Spleen (tissue), 11 donors: ENCODE measurements at regions not wholly inside any gene's neighbourhood (a gene's known extent, or its start where the extent isn't known, plus 50 kb on each side); places are given as distances from the start of the nearest gene placed in this dataset.

ENCODE experiments used
- DNase-seq: peaks from one replicate; pipeline ENCODE4 v3.0.0-alpha.2; 2020
- H3K27ac ChIP-seq, 8 donors: fragments of 200-600 bp; sonication (generic) in 7 of 8; 1 replicate in 4 of 8; 2 replicates in 4 of 8; pipeline versions ENCODE4 v1.5.0 to v1.8.0; 2016 to 2021; ENCODE audit warnings: inconsistent platforms in 4 of 8, mild to moderate bottlenecking in 4 of 8, moderate library complexity in 1 of 8
- H3K27me3 ChIP-seq, 7 donors: fragments of 200-600 bp; sonication (generic) in 6 of 7; replicated peaks in 1 of 7; 1 replicate in 4 of 7; 2 replicates in 3 of 7; pipeline versions ENCODE4 v1.5.0 to v1.8.0; 2016 to 2021; ENCODE audit warnings: inconsistent platforms in 3 of 7, mild to moderate bottlenecking in 1 of 7
- H3K36me3 ChIP-seq, 6 donors: fragments of 200-600 bp; sonication (generic) in 5 of 6; 1 replicate in 4 of 6; 2 replicates in 2 of 6; pipeline versions ENCODE4 v1.5.0 to v1.8.0; 2016 to 2021; ENCODE audit warnings: inconsistent platforms in 2 of 6
- H3K4me1 ChIP-seq, 6 donors: fragments of 200-600 bp; sonication (generic) in 5 of 6; 1 replicate in 3 of 6; 2 replicates in 3 of 6; pipeline versions ENCODE4 v1.5.0 to v1.8.0; 2016 to 2021; ENCODE audit warnings: inconsistent platforms in 3 of 6
- H3K4me3 ChIP-seq, 8 donors: fragments of 200-600 bp; sonication (generic) in 7 of 8; 1 replicate in 4 of 8; 2 replicates in 4 of 8; pipeline versions ENCODE4 v1.5.0 to v1.8.0; 2016 to 2021; ENCODE audit warnings: inconsistent platforms in 4 of 8, mild to moderate bottlenecking in 4 of 8, moderate library complexity in 2 of 8
- H3K9me3 ChIP-seq, 8 donors: fragments of 200-600 bp; sonication (generic) in 7 of 8; 1 replicate in 4 of 8; 2 replicates in 4 of 8; pipeline versions ENCODE4 v1.5.0 to v1.8.0; 2016 to 2021; ENCODE audit warnings: inconsistent platforms in 4 of 8
- CTCF ChIP-seq, 11 experiments: fragments of 200-600 bp in 7 of 11; fragments of 450-650 bp in 4 of 11; sonication (generic) in 4 of 11; IDR thresholded peaks in 8 of 11; conservative IDR thresholded peaks in 3 of 11; 1 replicate in 7 of 11; 2 replicates in 4 of 11; pipeline versions ENCODE4 v1.4.0 to v1.8.0; 2016 to 2021; ENCODE audit warnings: antibody characterized with exemption in 11 of 11, inconsistent platforms in 4 of 11, mild to moderate bottlenecking in 1 of 11
- POLR2A ChIP-seq, 3 donors: fragments of 450-650 bp; IDR thresholded peaks; one replicate each; pipeline ENCODE4 v1.5.1; 2017; ENCODE audit warnings: antibody characterized with exemption in 3 of 3, mild to moderate bottlenecking in 1 of 3
- POLR2AphosphoS5 ChIP-seq, 3 donors: sonication (generic); formaldehyde crosslinking; IDR thresholded peaks; one replicate each; pipeline ENCODE4 v1.5.1; 2017; ENCODE audit warnings: antibody characterized with exemption in 3 of 3
- WGBS, 5 donors: extraction: QIAGEN DNeasy Blood & Tissue Kit in 3 of 5; methylation state at CpG; one replicate each; pipeline versions ENCODE4 v1.1.5 to v1.1.7; 2013 to 2018; 5-methylcytosine and 5-hydroxymethylcytosine counted together
- intact Hi-C: fragments of 100-400 bp; cut with DNase I; formaldehyde crosslinking; loops from one replicate; pipeline ENCODE4 v1.15.0; 2023; ENCODE audit warnings: low total_unique reads
- donor health status: healthy with polysubstance abuse.
- donor health status: DM: no; HTN: no; CAD: no; lungs with moderate emphysema.
- donor health status: DM: no; HTN: no; CAD: no.
- donor health status: Bipolar disorder and iron deficiency.
- donor health status: healthy.
- donor health status: DM: no; HTN: no; CAD: no.
- donor health status: DM: yes; HTN: yes; CAD: no.

DNA sequence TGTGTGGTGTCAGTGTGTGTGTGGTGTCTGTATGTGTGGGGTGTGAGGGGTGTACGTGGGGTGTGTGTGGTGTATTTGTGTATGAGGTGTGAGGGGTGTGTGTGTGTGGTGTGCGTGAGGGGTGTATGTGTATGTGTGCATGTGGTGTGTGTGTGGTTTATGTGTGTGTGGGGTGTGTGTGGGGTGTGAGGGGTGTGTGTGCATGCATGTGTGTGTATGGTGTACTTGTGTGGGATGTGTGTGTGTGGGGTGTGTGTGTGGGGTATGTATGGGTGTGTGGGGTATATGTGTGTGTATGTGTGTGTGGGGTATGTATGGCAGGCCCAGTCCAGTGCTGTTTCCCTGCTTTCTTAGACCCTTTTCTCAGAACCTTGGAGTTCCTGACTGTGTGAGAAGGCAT is 83.3 kb downstream of the PTTG1 start:
- Histone ChIP-seq H3K9me3 (no peaks in the 10 kb centered on the region), H3K4me1 (peaks cover 5 to 29% (median 21%) of the 10 kb centered on the region in 6 donors), H3K27me3 (peaks cover 0 to 6% (median 0%) of the 10 kb centered on the region in 7 donors), H3K4me3 (no peak overlapping the region), H3K36me3 (no peaks in the 10 kb centered on the region), H3K27ac (no peak overlapping the region)
- intact Hi-C loops, result no loop called here
- DNase-seq, result no peak
- TF ChIP-seq POLR2A (IDR thresholded peaks at IDR 0.05) (no peak), POLR2AphosphoS5 (IDR thresholded peaks at IDR 0.05) (no peak), CTCF (IDR thresholded peaks at IDR 0.05 in 8 of 11, conservative IDR thresholded peaks at IDR 0.05 in 3 of 11) (no peak)
- 46 to 48% (median 47%) methylated on average over 2 of the region's 2 CpGs for WGBS, 5 donors

DNA sequence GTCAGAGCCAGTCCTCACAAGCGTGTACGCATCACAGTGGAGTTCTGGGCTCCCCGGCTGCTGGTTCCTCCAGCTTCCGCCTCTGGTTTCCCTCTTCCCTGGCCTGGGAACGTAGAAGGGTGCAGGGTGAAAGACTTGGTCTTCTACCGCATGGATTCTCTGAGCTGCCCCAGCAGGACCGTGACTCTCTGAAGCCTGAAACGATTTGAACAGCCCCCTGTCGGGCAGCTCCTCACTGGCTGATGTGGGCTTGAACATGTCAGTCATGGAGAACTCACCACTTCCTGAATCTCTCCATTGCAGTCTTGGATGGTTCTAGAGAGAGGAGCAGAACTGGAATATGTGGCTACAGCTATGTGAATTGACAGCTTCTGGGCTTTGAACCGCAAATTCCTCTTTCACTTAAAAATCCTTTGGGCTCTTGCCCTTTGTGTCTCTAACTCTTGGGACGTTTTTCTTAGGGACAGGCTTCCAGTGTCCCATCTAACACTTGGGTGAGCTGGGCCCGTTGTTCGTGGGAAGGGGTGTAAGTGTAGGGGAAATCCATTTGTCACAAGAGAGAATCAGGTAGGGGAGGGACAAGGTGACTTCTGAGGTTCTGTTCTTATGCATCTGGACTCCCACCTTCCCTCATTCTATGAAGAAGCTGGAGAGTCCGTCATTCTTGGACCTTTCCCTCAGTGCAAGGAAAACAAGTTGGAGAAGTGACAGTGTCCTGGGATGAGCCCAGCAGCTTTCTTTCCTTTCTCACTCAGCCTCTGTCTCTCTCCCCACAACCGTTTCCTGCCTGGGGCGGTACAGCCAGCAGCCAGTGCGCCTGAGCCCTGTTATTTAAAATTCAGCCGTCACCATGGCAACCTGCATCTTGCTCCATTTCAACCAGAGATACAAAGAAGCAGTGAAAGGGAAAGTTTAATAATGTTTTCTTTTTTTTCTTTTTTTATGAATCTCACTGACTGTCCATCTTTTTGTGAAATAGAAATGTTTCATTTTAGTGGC is 84.7 kb downstream of the PTTG1 start:
- TF ChIP-seq CTCF (IDR thresholded peaks at IDR 0.05 in 8 of 11, conservative IDR thresholded peaks at IDR 0.05 in 3 of 11), result no peak
- no peak for TF ChIP-seq POLR2A (IDR thresholded peaks at IDR 0.05)
- TF ChIP-seq POLR2AphosphoS5 (IDR thresholded peaks at IDR 0.05), result no peak
- peaks cover 5 to 29% (median 21%) of the 10 kb centered on the region in 6 donors for H3K4me1 ChIP-seq
- peak overlapping the region in 1 of 8 donors; percentile 11 for H3K4me3 ChIP-seq
- H3K27ac ChIP-seq, result peak overlapping the region in 2 of 8 donors; percentile 27 to 51
- 39 to 49% (median 42%) methylated on average over 18 of the region's 18 CpGs for WGBS, 5 donors
- no peak for DNase-seq
- no peaks in the 10 kb centered on the region for H3K9me3 ChIP-seq
- peaks cover 0 to 6% (median 0%) of the 10 kb centered on the region in 7 donors for H3K27me3 ChIP-seq
- intact Hi-C loops, result no loop called here
- H3K36me3 ChIP-seq, result no peaks in the 10 kb centered on the region

DNA sequence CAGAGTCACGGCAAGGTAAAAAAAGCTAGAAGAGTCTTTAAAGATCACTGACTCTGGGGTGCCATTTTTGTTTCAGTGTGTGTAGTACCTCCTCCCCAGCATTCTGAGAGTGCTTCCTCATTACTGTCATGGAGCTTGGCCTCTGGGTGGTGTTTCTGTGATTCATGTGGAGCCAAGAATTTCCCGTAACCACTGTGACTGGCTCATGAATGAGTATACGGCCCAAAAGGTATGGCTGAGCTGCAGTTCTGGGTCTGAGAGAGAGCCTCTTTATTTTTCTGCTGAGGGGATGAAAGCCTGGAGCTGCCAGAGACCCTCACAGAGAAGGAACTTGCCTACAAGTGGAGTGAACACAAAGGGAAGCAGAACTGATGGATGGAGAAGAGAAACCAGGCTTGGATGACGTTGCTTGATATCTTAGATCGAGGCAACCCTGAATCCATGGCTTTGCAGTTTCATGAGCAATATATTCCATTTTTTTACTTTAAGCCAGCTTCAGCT is 85.6 kb downstream of the PTTG1 start:
- peak overlapping the region in 3 of 8 donors; percentile 19 to 34 (median 27) for H3K27ac ChIP-seq
- intact Hi-C loops, result no loop called here
- TF ChIP-seq CTCF (IDR thresholded peaks at IDR 0.05 in 8 of 11, conservative IDR thresholded peaks at IDR 0.05 in 3 of 11) (no peak), POLR2AphosphoS5 (IDR thresholded peaks at IDR 0.05) (no peak), POLR2A (IDR thresholded peaks at IDR 0.05) (no peak)
- no peak overlapping the region for H3K4me3 ChIP-seq
- H3K27me3 ChIP-seq, result peaks cover 0 to 6% (median 0%) of the 10 kb centered on the region in 7 donors
- 56 to 67% (median 65%) methylated on average over 5 of the region's 5 CpGs for WGBS, 5 donors
- no peaks in the 10 kb centered on the region for H3K36me3 ChIP-seq
- peaks cover 5 to 29% (median 21%) of the 10 kb centered on the region in 6 donors for H3K4me1 ChIP-seq
- no peak for DNase-seq
- no peaks in the 10 kb centered on the region for H3K9me3 ChIP-seq

- H3K36me3 ChIP-seq, result no peaks in the 10 kb centered on the region
- H3K4me1 ChIP-seq, result peaks cover 5 to 29% (median 21%) of the 10 kb centered on the region in 6 donors
- TF ChIP-seq CTCF (IDR thresholded peaks at IDR 0.05 in 8 of 11, conservative IDR thresholded peaks at IDR 0.05 in 3 of 11), result peak; percentile 84 to 94 (median 89)
- no peak for TF ChIP-seq POLR2A (IDR thresholded peaks at IDR 0.05)
- intact Hi-C loops, result no loop called here
- no peaks in the 10 kb centered on the region for H3K9me3 ChIP-seq
- H3K27ac ChIP-seq, result no peak overlapping the region
- no peak for DNase-seq
- H3K4me3 ChIP-seq, result no peak overlapping the region
- peaks cover 0 to 6% (median 0%) of the 10 kb centered on the region in 7 donors for H3K27me3 ChIP-seq
- 9 to 14% (median 12%) methylated on average over 9 of the region's 9 CpGs for WGBS, 5 donors
Measured at GRCh38 chr5:160508780-160509361, 87.2 kb downstream of the PTTG1 start.
